NCI-H2107 treated with DMSO at 0.1 percent for 48 hours (cell line): ENCODE measurements at regions not wholly inside any gene's neighbourhood (a gene's known extent, or its start where the extent isn't known, plus 50 kb on each side); places are given as distances from the start of the nearest gene placed in this dataset.
"Not testable (repeated sequence)": the region's sequence is repeated elsewhere in the genome, so short reads cannot be mapped to it uniquely, and the experiment has no call there.

ENCODE experiments used
- DNase-seq: peaks from one replicate; lab custom pipeline; 2025; ENCODE audit not compliant: unreplicated experiment; lab: John Stamatoyannopoulos, UW

- DNase-seq = no peak
Observed at GRCh38 chr4:184282251-184282713, 64.6 kb upstream of the ENPP6 start.

- no peak for DNase-seq
Observed at GRCh38 chr4:184281231-184282139, 63.8 kb upstream of the ENPP6 start.

- no peak for DNase-seq
Observed at GRCh38 chr4:184280591-184281071, 63.0 kb upstream of the ENPP6 start.

- DNase-seq = no peak
Observed at GRCh38 chr4:184280137-184280536, 62.5 kb upstream of the ENPP6 start.

- no peak for DNase-seq
Observed at GRCh38 chr4:184279496-184280061, 61.9 kb upstream of the ENPP6 start.

- DNase-seq = not testable (repeated sequence)
Observed at GRCh38 chr4:184277769-184278168, 60.1 kb upstream of the ENPP6 start.

- DNase-seq = not testable (repeated sequence)
Observed at GRCh38 chr4:184277010-184277409, 59.3 kb upstream of the ENPP6 start.

GRCh38 chr4:184276346-184276745 lies 58.7 kb upstream of the ENPP6 start:
- not testable (repeated sequence) for DNase-seq

- no peak for DNase-seq
Observed at GRCh38 chr4:184275766-184276165, 58.1 kb upstream of the ENPP6 start.

- DNase-seq = no peak
Observed at GRCh38 chr4:184274286-184274951, 56.7 kb upstream of the ENPP6 start.

- no peak for DNase-seq
Observed at GRCh38 chr4:184273166-184274147, 55.8 kb upstream of the ENPP6 start.

- DNase-seq = no peak
Observed at GRCh38 chr4:184270808-184271413, 53.2 kb upstream of the ENPP6 start.

GRCh38 chr4:184269879-184270430 lies 52.3 kb upstream of the ENPP6 start:
- DNase-seq = no peak

- no peak for DNase-seq
Observed at GRCh38 chr4:184268584-184269160, 51.0 kb upstream of the ENPP6 start.

- DNase-seq = no peak
Observed at GRCh38 chr4:184267673-184268583, 50.3 kb upstream of the ENPP6 start.
